Activated CD4-positive, alpha-beta memory T cell treated with anti-CD3 and anti-CD28 coated beads for 36 hours (primary cell): ENCODE measurements at regions not wholly inside any gene's neighbourhood (a gene's known extent, or its start where the extent isn't known, plus 50 kb on each side); places are given as distances from the start of the nearest gene placed in this dataset.
"Not testable (repeated sequence)": the region's sequence is repeated elsewhere in the genome, so short reads cannot be mapped to it uniquely, and the experiment has no call there.

Experiments
- CTCF ChIA-PET: fragments of 350-600 bp; sonication (Branson Sonifier 250); formaldehyde crosslinking; loops from one replicate; lab custom pipeline; 2021; ENCODE audit warnings: antibody characterized with exemption, inconsistent platforms; lab: Charles Lee
- POLR2A ChIA-PET: fragments of 350-600 bp; sonication (Branson Sonifier 250); formaldehyde crosslinking; loops from one replicate; lab custom pipeline; 2021; ENCODE audit warnings: antibody characterized with exemption; lab: Charles Lee
- DNase-seq: peaks from one replicate; pipeline ENCODE4 v3.0.0-alpha.2; 2020
- H3K27ac Mint-ChIP-seq: one replicate; pipeline ENCODE4 v1.8.0; 2021; ENCODE audit warnings: mixed read lengths
- H3K27me3 Mint-ChIP-seq: one replicate; pipeline ENCODE4 v1.8.0; 2021; ENCODE audit warnings: mixed read lengths
- H3K36me3 Mint-ChIP-seq: one replicate; pipeline ENCODE4 v1.8.0; 2021; ENCODE audit warnings: mixed read lengths
- H3K4me1 Mint-ChIP-seq: one replicate; pipeline ENCODE4 v1.8.0; 2021; ENCODE audit warnings: low read depth, mixed read lengths
- H3K4me3 Mint-ChIP-seq: one replicate; pipeline ENCODE4 v1.8.0; 2021; ENCODE audit warnings: mild to moderate bottlenecking, mixed read lengths
- H3K9me3 Mint-ChIP-seq: one replicate; pipeline ENCODE4 v1.8.0; 2021; ENCODE audit warnings: mixed read lengths
- intact Hi-C: fragments of 100-400 bp; cut with micrococcal nuclease; formaldehyde crosslinking; loops from one replicate; pipeline ENCODE4 v1.15.1; 2023

DNA sequence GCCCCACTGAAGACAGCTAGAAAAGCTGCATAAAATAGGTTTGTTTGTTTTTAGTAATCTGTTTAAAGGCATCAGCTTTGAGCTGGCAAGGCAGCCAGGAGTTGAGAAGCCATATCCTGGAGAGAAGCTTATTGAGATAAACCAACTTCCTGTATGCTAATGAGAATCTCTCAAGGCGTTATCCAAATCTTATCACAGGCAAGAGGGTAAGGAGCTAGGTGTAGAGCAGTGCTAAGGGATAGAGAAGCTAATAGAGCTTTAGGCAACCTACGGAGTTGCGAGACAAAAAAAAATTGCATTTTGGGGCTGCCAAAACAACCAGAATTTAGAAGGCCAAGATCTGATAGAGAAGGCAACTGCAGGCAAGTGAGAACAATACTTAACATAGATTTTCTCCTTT is 641.6 kb downstream of the SH2D4B start:
- POLR2A ChIA-PET = no interaction called here
- no peak overlapping the region for H3K4me3 Mint-ChIP-seq
- intact Hi-C loops = no loop called here
- peaks cover 16% of the 10 kb centered on the region for H3K9me3 Mint-ChIP-seq
- H3K27ac Mint-ChIP-seq = no peak overlapping the region
- DNase-seq = no peak
- H3K36me3 Mint-ChIP-seq = no peaks in the 10 kb centered on the region
- no peaks in the 10 kb centered on the region for H3K27me3 Mint-ChIP-seq
- CTCF ChIA-PET = interaction anchor here (0.8 to 1.8 kb wide), 4 partner anchors 9 to 516 kb away, joined by 3 to 7 read pairs (median 4); no protein-coding TSS in a partner anchor
- no peaks in the 10 kb centered on the region for H3K4me1 Mint-ChIP-seq

DNA sequence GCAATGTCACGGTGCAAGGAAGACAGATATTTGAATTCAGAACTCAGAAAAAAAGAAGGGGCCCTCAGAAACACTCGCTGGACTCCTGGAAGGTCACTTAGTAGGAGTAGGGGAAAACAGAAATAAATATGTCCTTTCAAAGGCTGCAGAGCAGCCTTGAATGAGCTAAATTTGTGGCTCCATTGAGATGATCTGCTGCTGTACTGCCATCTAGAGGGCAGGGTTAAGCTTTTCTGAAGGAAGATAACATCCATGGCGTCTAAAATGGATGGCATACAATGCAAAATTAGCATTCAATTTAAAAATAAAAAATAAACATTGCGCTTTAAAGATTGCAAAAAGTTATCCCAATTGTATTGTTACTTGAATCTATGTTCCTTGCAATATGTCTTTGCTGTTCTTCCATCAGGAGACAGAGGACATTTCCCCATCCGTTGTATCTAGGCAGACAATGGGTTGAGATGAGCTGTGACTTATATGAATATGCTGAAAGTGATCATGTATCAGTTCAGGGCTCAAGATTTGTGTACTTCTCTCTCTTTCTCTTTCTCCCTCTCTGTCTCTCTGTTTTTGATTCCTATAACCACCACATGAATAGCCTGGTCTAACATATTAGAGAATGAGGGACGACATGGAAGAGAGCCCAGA is 642.2 kb downstream of the SH2D4B start:
- Mint-ChIP-seq H3K4me1 (no peaks in the 10 kb centered on the region), H3K9me3 (peaks cover 16% of the 10 kb centered on the region), H3K4me3 (no peak overlapping the region), H3K27ac (no peak overlapping the region), H3K36me3 (no peaks in the 10 kb centered on the region), H3K27me3 (no peaks in the 10 kb centered on the region)
- ChIA-PET POLR2A (no interaction called here), CTCF (interaction anchor here (0.8 to 1.8 kb wide), 5 partner anchors 9 to 517 kb away, joined by 3 to 7 read pairs (median 3); no protein-coding TSS in a partner anchor)
- intact Hi-C loops = no loop called here
- peak; percentile 9 for DNase-seq

DNA sequence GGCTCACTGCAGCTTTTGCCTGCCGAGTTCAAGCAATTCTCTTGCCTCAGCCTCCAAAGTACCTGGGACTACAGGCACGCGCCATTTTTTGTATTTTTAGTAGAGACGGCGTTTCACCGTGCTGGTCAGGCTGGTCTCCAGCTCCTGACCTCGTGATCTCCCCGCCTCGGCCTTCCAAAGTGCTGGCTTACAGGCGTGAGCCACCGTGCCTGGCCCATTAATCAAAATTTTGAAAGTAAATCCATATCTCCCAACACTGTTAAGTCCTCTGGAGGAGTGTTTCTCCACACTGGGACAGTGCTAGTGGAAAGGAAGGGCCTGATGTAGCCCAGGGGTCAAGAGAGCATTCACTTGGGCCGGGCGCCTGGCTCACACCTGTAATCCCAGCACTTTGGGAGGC is 644.6 kb downstream of the SH2D4B start:
- Mint-ChIP-seq H3K27me3 (no peaks in the 10 kb centered on the region), H3K4me3 (no peak overlapping the region), H3K9me3 (peaks cover 13% of the 10 kb centered on the region), H3K36me3 (no peaks in the 10 kb centered on the region), H3K4me1 (no peaks in the 10 kb centered on the region), H3K27ac (no peak overlapping the region)
- intact Hi-C loops = no loop called here
- no peak for DNase-seq
- ChIA-PET POLR2A (no interaction called here), CTCF (no interaction called here)

DNA sequence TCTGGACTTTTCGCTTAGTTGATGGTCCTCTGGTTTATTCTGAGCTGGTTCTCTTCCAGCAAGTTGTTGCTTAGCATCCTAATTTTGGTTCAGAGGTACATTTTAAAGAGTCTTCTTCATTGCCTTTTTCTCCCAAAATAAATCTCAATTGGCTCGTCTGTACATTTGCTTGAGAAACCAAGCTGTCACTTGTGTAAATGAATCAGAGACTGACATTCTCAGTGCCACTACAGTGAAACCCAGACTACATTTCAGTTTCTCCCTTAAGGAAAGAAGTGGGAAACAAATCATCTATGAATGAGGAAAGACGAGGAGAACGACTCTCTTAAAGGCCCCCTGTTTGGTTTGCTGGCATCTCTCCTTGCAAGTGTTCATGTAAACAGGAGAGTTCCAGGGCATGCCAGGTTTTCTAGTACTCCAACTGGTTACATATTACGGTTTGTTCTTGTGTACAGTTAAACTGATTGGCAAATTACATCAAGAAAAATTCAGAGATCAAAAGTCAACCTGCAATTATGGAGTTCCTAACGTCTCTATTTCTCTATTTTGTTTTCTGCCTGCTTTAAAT is 654.6 kb downstream of the SH2D4B start:
- CTCF ChIA-PET = no interaction called here
- intact Hi-C loops = no loop called here
- POLR2A ChIA-PET = no interaction called here
- no peaks in the 10 kb centered on the region for H3K36me3 Mint-ChIP-seq
- H3K27ac Mint-ChIP-seq = no peak overlapping the region
- no peaks in the 10 kb centered on the region for H3K4me1 Mint-ChIP-seq
- H3K27me3 Mint-ChIP-seq = no peaks in the 10 kb centered on the region
- H3K4me3 Mint-ChIP-seq = no peak overlapping the region
- H3K9me3 Mint-ChIP-seq = peaks cover 2% of the 10 kb centered on the region
- no peak for DNase-seq

- H3K9me3 Mint-ChIP-seq = no peaks in the 10 kb centered on the region
- H3K27me3 Mint-ChIP-seq = no peaks in the 10 kb centered on the region
- H3K4me3 Mint-ChIP-seq = no peak overlapping the region
- H3K4me1 Mint-ChIP-seq = no peaks in the 10 kb centered on the region
- DNase-seq = no peak
- ChIA-PET POLR2A (no interaction called here), CTCF (no interaction called here)
- no peaks in the 10 kb centered on the region for H3K36me3 Mint-ChIP-seq
- no peak overlapping the region for H3K27ac Mint-ChIP-seq
- intact Hi-C loops = no loop called here
These were observed 663.1 kb downstream of the SH2D4B start for GRCh38 chr10:81200801-81201200.

DNA sequence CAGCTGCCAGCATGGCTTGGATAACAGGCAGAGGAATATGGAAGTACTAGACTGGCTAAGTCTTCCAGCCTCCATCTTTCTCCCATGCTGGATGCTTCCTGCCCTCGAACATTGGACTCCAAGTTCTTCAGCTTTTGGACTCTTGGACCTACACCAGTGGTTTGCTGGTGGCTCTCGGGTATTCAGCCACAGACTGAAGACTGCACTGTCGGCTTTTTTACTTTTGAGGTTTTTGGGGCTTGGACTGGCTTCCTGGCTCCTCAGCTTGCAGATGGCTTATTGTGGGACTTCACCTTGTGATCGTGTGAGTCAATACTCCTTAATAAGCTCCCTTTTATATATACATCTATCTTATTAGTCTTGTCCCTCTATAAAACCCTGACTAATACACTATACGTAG is 667.6 kb upstream of the NRG3 start:
- CTCF ChIA-PET, H3K4me1 Mint-ChIP-seq, H3K27ac Mint-ChIP-seq, H3K36me3 Mint-ChIP-seq, H3K9me3 Mint-ChIP-seq, H3K27me3 Mint-ChIP-seq, DNase-seq, POLR2A ChIA-PET, H3K4me3 Mint-ChIP-seq, intact Hi-C loops: not testable (repeated sequence)

DNA sequence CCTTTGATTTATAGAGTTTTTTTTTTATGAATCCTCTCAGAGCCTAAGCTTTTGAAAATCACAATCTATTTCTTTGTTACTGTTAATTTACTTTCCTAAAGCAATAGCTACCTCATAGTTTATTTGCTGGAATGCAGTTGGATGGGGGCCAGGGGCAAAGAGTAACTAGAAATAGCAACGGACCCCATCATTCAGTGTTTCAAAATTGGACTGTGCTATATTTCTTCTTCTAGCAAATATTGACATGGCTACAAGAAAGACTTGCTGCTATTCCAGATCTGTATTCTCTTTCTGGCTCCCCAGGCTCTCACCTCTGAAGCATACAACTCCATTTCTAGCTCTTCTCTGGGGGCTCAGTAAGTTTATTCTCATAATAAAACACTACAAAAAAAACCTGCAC is 661.6 kb upstream of the NRG3 start:
- ChIA-PET POLR2A (no interaction called here), CTCF (no interaction called here)
- Mint-ChIP-seq H3K36me3 (no peaks in the 10 kb centered on the region), H3K4me1 (no peaks in the 10 kb centered on the region), H3K27ac (no peak overlapping the region), H3K27me3 (no peaks in the 10 kb centered on the region), H3K4me3 (no peak overlapping the region), H3K9me3 (no peaks in the 10 kb centered on the region)
- intact Hi-C loops = no loop called here
- no peak for DNase-seq

DNA sequence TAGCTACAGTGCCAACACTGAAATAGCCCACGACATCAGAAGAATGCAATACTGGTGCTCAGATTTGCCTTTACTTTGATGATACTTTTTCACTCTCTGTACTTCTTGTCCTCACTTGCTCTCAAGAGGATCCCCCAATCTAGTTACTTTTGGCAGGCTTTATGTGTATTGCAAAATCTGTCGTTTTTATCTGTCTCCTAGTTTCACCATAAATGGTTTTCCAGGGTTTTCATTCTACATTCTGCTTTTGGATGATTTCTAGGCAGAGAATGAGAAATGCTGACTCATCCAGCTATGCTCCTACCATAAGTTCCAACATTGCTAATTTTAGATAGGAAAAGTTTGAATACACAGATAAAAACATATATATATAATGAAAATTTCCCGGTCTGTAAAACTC is 659.5 kb upstream of the NRG3 start:
- intact Hi-C loops = no loop called here
- CTCF ChIA-PET = no interaction called here

GRCh38 chr10:81216949-81217348 is 658.0 kb upstream of the NRG3 start:
- intact Hi-C loops = no loop called here
- Mint-ChIP-seq H3K4me3 (no peak overlapping the region), H3K9me3 (no peaks in the 10 kb centered on the region), H3K36me3 (no peaks in the 10 kb centered on the region), H3K4me1 (no peaks in the 10 kb centered on the region), H3K27ac (no peak overlapping the region), H3K27me3 (no peaks in the 10 kb centered on the region)
- ChIA-PET CTCF (no interaction called here), POLR2A (no interaction called here)
- no peak for DNase-seq

More for the DNA sequence above, 659.5 kb upstream of the NRG3 start:
- POLR2A ChIA-PET = no interaction called here
- Mint-ChIP-seq H3K27ac (no peak overlapping the region), H3K9me3 (no peaks in the 10 kb centered on the region), H3K4me1 (no peaks in the 10 kb centered on the region), H3K27me3 (no peaks in the 10 kb centered on the region), H3K4me3 (no peak overlapping the region), H3K36me3 (no peaks in the 10 kb centered on the region)
- DNase-seq = no peak

DNA sequence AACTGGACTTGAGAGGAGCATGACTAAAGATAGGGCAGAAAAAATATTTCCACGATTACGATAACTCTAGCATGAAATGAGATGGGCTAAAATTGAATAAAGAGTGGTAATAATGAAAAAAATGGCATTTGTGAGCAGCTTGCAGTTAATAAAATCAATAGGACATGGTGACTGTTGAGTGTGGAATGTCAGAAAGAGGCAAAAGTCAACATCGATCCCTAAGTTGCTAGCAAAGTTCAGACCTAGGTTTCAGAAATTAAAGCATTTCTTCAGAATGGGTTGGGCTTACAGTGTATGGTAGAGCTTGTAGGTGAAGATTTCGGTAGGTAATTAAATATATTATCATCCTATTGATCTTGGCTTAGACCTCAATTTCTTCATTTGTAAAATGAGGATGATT is 656.7 kb upstream of the NRG3 start:
- ChIA-PET POLR2A (no interaction called here), CTCF (no interaction called here)
- Mint-ChIP-seq H3K36me3 (no peaks in the 10 kb centered on the region), H3K4me3 (no peak overlapping the region), H3K27me3 (no peaks in the 10 kb centered on the region), H3K27ac (no peak overlapping the region), H3K4me1 (no peaks in the 10 kb centered on the region), H3K9me3 (peaks cover 3% of the 10 kb centered on the region)
- intact Hi-C loops = no loop called here
- no peak for DNase-seq

DNA sequence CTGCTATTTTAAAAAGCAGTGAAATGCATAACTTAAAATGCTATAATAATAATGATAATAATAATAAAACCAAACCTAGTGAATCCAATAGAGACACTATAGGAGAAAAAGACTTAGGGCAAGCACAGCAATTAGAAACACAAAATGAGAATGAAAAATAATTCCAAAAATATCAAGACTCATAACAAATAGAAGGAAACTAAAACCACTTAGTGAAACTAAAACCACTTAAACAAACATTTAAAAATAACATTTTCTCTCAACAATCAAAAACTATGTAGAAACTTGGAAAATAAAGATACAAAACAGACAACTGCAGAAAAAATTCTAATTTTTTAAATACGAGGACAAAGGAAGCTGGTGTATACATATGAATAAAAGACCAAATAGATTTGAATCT is 655.2 kb upstream of the NRG3 start:
- no peak overlapping the region for H3K4me3 Mint-ChIP-seq
- no peak for DNase-seq
- no peak overlapping the region for H3K27ac Mint-ChIP-seq
- no peaks in the 10 kb centered on the region for H3K36me3 Mint-ChIP-seq
- ChIA-PET POLR2A (no interaction called here), CTCF (no interaction called here)
- intact Hi-C loops = no loop called here
- no peaks in the 10 kb centered on the region for H3K27me3 Mint-ChIP-seq
- H3K4me1 Mint-ChIP-seq = no peaks in the 10 kb centered on the region
- peaks cover 3% of the 10 kb centered on the region for H3K9me3 Mint-ChIP-seq

DNA sequence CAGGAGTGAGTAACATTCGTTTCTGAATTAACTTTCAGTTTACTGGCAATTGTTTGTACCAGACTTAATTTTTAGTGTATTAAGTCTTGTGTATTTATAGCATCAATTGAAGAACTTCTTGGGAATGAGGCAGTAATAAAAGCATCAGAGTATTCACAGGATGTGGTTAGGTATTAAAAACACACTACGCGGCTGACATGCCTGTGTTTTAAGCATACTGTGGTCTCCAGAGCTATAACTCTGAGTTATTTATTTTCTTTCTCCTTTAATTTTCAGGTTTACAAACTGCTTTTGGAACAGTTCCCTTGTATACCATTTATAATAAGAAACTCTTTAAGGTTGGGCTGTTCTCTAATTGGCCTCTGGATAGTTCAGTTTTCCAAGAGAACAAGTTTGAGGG is 626.1 kb upstream of the NRG3 start:
- CTCF ChIA-PET = no interaction called here
- POLR2A ChIA-PET = no interaction called here
- Mint-ChIP-seq H3K36me3 (no peaks in the 10 kb centered on the region), H3K27me3 (no peaks in the 10 kb centered on the region), H3K9me3 (no peaks in the 10 kb centered on the region), H3K4me3 (no peak overlapping the region), H3K27ac (no peak overlapping the region), H3K4me1 (no peaks in the 10 kb centered on the region)
- DNase-seq = no peak
- intact Hi-C loops = no loop called here

DNA sequence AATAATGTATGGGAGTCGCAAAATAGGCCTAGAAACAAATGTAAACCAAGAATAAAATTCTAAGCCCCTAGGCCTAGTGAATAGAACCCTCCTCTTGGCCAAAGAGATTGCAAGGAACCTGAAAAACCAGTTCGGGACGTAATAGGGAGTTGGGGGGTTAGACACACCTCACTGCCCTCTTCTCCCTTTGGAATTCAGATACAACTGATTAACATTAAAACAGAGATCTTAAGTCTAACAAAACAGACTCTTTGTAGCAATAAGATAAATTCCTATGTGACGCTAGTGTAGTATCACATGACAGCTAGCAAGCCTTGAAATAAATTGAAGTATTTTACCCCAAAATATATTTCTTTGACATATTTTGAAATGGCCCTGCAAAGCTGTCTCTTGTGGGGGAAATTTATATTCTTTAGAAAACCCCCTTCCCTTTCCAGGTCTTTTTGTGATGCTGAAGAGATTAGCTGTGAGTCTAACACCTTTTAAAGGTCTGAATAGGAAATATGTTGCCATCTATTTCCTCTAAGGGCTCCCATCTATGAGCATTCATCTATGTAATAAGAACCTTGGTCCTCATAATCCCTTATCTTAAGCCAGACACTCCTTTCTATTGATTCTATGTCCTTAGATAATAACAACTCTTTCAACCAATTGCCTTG is 623.4 kb upstream of the NRG3 start:
- no peaks in the 10 kb centered on the region for H3K9me3 Mint-ChIP-seq
- POLR2A ChIA-PET = no interaction called here
- CTCF ChIA-PET = no interaction called here
- H3K4me3 Mint-ChIP-seq = no peak overlapping the region
- H3K4me1 Mint-ChIP-seq = no peaks in the 10 kb centered on the region
- H3K36me3 Mint-ChIP-seq = no peaks in the 10 kb centered on the region
- DNase-seq = no peak
- H3K27me3 Mint-ChIP-seq = no peaks in the 10 kb centered on the region
- intact Hi-C loops = no loop called here
- no peak overlapping the region for H3K27ac Mint-ChIP-seq
